ENCODE measurements at regions not wholly inside any gene's neighbourhood (a gene's known extent, or its start where the extent isn't known, plus 50 kb on each side); places are given as distances from the start of the nearest gene placed in this dataset.

DNA sequence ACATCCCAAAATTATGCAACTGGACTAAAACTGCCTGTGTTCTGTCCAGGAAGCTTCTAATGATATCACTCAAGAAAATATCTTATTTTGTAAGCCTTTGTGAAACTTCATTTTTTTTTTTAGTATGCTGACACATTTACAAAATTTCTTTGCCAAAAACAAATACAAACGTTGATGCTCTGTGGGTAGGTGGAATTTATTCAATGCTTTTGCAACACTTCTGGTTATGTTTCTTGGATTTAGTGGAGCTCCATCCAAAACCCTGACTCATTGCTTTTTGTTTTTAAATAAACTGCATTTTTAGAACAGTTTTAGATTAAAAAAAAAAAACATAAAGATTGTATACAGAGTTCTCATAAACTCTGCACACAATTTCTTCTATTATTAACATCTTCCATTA lies 250.9 kb upstream of the MAOA start:
- TF ChIP-seq, protein P1, sequence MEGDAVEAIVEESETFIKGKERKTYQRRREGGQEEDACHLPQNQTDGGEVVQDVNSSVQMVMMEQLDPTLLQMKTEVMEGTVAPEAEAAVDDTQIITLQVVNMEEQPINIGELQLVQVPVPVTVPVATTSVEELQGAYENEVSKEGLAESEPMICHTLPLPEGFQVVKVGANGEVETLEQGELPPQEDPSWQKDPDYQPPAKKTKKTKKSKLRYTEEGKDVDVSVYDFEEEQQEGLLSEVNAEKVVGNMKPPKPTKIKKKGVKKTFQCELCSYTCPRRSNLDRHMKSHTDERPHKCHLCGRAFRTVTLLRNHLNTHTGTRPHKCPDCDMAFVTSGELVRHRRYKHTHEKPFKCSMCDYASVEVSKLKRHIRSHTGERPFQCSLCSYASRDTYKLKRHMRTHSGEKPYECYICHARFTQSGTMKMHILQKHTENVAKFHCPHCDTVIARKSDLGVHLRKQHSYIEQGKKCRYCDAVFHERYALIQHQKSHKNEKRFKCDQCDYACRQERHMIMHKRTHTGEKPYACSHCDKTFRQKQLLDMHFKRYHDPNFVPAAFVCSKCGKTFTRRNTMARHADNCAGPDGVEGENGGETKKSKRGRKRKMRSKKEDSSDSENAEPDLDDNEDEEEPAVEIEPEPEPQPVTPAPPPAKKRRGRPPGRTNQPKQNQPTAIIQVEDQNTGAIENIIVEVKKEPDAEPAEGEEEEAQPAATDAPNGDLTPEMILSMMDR (conservative IDR thresholded peaks at IDR 0.05; ENCODE audit: low read length), result no peak
- no peak for TF ChIP-seq EZH2phosphoT487 (IDR thresholded peaks at IDR 0.05; ENCODE audit: borderline replicate concordance, low read depth, low read length)
